ENCODE measurements at regions not wholly inside any gene's neighbourhood (a gene's known extent, or its start where the extent isn't known, plus 50 kb on each side); places are given as distances from the start of the nearest gene placed in this dataset.

DNA sequence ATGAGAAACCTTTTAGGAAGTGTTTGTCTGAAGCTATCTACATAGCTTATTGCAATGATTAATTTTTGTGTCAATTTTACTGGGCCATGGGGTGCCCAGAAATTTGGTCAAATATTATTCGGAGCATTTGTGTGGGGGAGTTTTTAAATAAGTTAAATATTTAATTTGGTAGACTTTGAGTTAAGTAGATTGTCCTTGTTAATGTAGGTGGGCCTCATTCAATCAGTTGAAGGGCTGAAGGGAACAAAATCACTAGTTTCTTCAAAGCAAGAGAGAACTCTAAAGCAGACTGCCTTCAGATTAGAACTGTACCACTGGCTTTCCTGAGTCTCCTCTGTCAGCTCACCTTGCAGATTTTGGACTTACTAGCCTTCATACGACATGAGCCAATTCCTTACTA is 1008.6 kb upstream of the ADAMTS5 start:
- TF ChIP-seq CTCF (conservative IDR thresholded peaks at IDR 0.05 in 1 of 2, IDR thresholded peaks at IDR 0.05 in 1 of 2; ENCODE audit: extremely low read depth in 1 of 2, insufficient read depth in 1 of 2, low read depth in 1 of 2, low read length in 2 of 2), result no peak
- no peak for TF ChIP-seq EZH2 (IDR thresholded peaks at IDR 0.05; ENCODE audit: borderline replicate concordance, low read length)
